Activated CD4-positive, CD25-positive, alpha-beta regulatory T cell (primary cell): ENCODE measurements at regions not wholly inside any gene's neighbourhood (a gene's known extent, or its start where the extent isn't known, plus 50 kb on each side); places are given as distances from the start of the nearest gene placed in this dataset.

Experiments used
- DNase-seq, 4 experiments: peaks; one replicate each; lab custom pipeline; 2025; lab: John Stamatoyannopoulos, UW

- no peak for DNase-seq
Observed at GRCh38 chr1:244196571-244197285, 145.6 kb downstream of the ZBTB18 start.

DNA sequence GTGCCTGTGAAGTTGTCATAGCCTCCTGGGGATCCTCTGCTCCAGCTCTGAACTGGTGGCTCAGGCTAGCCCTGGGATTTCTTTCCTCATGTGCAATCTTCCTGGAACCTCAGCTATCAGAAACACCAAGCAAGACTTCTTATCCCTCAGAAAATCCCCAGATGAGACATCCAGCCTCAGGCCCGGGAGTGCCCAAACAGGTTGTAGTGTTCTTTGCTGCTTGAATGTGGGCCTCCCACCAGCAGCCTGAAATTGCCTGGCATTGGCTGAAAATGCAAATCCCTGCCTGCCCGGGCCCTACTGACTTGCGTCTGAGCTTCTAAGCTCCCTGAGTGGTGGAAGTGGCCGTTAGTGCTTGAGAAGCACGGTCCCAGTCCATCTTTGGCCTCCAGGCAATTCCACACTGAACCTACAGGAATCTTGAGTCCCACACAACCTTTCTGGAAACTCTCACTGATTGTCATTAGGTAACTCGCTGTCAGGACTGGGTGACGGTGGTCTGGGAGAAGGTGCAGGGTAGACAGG, 146.8 kb downstream of the ZBTB18 start:
- no peak for DNase-seq

DNA sequence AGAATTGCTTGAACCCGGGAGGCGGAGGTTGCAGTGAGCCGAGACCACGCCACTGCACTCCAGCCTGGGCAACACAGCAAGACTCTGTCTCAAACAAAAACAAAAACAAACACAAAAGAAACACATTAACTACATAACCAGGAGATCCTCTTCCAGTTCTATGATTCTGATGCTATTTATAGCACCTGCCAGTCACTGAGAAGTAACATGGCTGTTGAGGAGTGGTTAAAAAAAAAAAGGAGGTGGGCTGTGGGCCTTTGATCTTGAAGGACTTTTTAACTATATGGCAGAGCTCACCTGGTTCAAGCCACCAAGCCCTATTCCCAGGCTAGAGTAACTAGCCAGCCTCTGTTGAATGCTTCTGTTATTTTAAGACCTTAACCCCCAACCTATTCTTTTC, 148.8 kb downstream of the ZBTB18 start:
- no peak for DNase-seq

GRCh38 chr1:244200596-244200995, 149.5 kb downstream of the ZBTB18 start:
- no peak for DNase-seq

DNA sequence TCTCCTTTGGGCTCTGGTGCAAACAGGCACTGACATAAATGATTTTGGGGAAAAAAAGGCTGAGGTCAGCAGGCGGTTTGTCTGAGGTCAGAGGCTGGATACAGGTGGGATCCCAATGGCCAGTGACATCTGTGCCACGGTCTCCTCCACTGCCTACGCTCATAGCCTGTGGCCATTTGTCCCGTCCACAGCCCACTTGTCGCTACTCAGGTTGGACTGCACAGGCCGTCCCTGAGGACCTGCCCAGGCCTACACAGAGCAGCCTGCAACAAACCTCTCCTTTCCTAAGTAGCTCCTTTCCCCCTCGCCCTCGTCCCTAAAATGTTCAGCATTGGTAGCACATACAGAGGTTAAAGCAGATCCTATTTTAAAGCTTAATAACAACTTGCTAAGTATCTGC, 150.7 kb downstream of the ZBTB18 start:
- DNase-seq: no peak

GRCh38 chr1:244204004-244204403, 152.9 kb downstream of the ZBTB18 start:
- DNase-seq: no peak

GRCh38 chr1:244205171-244205570, 154.1 kb downstream of the ZBTB18 start:
- DNase-seq: no peak

- DNase-seq: no peak
Observed at GRCh38 chr1:244205906-244206305, 154.8 kb downstream of the ZBTB18 start.

GRCh38 chr1:244207042-244207934, 156.2 kb downstream of the ZBTB18 start:
- DNase-seq: no peak

- DNase-seq: no peak
Observed at GRCh38 chr1:244207935-244208244, 156.8 kb downstream of the ZBTB18 start.

DNA sequence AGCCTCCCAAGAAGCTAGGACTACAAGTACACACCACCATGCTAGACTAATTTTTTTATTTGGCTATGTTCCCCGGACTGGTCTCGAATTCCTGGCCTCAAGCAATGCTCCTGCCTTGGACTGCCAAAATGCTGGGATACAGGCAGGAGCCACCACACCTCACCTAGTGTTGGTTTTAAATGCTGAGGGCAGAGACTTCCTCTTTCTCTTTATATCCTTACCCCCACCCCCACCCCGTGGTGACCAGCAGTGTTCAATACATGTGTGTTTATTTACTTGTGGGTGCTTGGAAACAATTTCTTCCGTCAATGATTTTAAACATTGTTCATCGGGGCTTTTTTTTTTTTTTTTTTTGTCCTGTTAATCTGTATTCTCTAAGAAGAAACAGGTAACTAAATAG, 158.9 kb downstream of the ZBTB18 start:
- no peak for DNase-seq

DNA sequence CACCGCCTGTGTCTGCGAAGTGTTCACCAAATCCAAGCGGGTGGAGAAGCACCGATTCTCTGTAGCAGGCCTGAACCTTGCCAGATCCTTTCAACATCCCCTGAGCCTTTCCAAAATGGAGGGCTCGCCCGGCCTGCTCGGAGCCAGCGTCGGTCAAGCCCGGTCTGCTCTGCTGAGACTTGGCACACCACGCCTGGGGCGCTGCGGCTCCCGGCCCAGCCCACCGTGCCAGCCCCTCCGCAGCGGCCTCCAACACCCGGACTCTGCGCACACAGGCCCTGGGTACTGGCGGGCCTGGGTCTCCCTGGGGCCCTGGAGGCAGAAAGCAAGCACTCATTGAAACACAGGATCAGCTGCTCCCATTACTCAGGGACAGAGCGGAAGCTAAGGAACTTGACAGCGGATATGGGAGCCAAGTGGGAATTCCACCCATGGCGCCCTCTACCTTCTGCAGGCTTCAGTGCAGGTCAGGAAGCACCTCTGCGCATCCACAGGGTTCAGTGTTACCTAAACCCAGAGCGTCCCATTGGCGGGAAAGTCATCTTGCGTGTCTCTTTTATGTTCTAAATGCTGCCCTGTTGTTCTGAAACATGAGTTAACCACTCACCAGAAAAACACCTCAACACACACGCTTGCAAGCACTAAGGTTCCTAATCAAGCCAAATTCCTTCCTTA, 159.9 kb downstream of the ZBTB18 start:
- DNase-seq: no peak

GRCh38 chr1:244211559-244211944, 160.5 kb downstream of the ZBTB18 start:
- no peak for DNase-seq

DNA sequence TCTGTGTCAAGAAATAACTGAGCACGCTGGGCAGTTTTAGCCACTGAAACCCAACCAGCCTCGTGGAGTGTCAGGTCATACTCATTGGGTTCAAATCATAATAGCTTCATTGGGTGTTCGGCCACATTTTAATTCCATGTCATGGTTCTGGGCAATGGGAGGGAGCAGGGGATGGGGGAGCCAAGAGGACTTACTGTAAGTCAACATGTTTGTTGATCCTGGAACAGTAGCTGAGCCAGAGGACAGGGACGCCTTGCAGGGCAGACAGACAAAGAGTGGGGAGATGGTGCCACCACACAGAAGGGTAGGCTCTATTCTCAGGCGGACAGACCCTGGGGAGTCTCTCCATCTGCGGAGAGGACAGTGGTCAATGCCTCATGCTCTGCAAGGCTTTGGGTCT, 161.1 kb downstream of the ZBTB18 start:
- DNase-seq: no peak

DNA sequence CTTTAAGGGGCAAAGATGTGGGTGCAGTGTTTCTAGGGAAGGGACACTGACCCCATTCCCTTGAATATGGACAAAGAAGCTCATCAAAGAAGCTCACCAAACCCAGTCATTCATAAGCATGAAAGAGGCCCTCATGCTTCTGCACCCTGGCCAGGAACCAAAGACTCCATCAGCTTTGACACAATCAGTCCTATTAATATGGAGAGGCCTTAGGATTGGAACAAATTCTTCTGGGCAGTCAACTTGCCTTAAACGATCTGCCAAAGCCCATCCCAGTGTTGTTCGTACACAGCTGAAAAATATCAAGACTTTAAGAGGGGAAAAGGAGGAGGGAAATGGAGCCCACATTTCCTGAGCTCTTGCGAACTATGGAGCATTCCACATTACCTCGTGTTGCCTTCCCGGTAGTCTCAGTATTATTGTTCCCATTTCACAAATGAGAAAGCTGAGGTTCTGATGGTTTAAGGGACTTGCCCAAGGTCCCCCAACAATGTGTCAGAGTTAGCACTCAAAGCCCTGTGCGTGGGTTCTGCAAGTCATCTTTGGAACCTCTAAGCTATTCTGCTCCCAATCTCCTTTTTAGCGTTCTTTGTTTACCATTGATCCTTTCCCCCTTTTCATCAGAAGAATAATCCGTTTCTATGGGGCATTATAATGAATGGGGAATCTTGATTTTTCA, 161.9 kb downstream of the ZBTB18 start:
- DNase-seq: no peak

- DNase-seq: no peak
Observed at GRCh38 chr1:244214009-244214967, 163.2 kb downstream of the ZBTB18 start.

DNA sequence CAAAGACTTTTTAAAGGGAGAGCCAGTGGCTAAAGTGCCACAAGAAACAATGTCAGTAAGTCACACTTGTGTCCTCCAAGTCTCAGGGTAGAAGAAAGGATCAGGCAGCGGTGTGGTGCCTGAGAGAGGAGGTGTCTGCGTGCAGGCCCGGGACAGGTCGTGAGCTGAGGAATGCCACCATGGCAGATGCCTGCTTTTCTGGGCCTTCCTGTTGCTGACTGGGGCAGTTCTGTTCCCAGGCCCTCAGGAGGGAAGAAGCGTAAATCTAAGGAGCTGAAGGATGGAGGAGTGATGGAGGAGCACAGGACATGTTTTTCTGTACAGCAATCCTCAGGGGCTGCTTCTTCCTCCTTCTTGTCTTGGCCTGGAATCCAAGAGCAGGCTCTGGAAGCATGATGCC, 165.8 kb downstream of the ZBTB18 start:
- DNase-seq: no peak

GRCh38 chr1:244217711-244218110, 166.6 kb downstream of the ZBTB18 start:
- DNase-seq: no peak

DNA sequence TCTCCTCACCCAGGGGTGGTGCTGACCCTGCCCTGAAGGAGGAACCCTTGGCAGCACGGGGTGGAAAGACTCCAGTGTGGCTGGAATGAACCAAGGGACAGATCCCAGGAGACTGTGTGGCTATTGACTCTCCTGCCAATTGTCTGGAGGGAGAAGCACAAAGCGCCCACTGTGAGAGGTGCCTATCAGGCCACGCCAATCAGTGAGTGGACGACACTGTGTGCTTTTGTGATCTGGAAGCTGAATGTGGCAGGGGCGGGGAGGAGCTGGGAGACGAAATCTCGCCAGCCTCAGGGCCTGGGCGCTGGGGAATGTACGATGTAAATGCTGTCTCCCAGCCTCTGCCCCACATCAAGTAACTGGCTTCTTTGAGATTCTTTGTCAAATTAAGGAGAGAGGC, 167.1 kb downstream of the ZBTB18 start:
- no peak for DNase-seq

DNA sequence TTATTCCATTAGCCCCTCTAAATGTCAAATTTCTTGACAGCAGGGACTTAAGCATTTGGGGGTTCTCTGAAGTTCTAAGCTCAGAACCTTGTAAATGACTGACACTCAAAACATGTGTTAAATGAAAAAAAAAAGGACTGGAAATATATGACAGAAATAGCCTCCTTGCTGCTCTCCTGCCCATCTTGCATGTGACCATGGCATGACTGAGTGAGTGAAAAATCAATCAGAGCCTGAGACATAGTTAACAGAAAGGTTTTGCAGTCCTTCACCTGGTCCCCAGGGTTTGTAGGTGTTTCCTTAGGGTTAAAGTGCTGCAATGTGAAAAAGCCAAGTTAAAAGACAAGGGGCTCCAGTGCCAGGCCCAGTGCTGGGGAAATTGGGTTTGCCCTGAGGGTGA, 168.1 kb downstream of the ZBTB18 start:
- no peak for DNase-seq

DNA sequence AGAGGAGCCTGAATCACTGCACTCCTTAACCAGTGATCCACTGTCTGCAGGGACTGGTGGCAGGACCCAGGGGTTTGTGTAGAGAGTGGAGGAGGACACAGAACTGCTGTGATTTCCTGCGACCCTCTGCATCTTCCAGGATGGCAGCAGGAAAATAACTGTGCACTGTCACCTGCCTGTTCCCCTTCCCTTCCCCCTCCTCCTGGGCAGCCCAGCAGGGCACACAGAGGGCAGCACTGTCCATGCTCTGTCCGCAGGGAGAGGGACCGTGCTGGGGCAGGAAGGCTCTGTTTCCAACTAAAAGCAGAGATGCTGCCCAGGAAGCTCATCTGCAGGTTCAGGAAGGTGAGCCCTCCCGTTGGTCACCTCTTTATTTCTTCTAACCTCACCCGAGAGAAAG, 168.7 kb downstream of the ZBTB18 start:
- no peak for DNase-seq
